ENCODE measurements at regions not wholly inside any gene's neighbourhood (a gene's known extent, or its start where the extent isn't known, plus 50 kb on each side); places are given as distances from the start of the nearest gene placed in this dataset.

GRCh38 chr13:75936791-75937190, 300.7 kb downstream of the LMO7 start:
- H3K9ac ChIP-seq (ENCODE audit: low read length in 3 of 3), result no peak overlapping the region
- no peak overlapping the region for H3K4me3 ChIP-seq (ENCODE audit: low read length in 3 of 3)
- DNase-seq (no peak), FAIRE-seq (no peak)
- H3K36me3 ChIP-seq (ENCODE audit: control insufficient read depth in 2 of 3, insufficient read depth in 3 of 3, low read length in 3 of 3), result no peaks in the 10 kb centered on the region
- no peaks in the 10 kb centered on the region for H3K4me1 ChIP-seq (ENCODE audit: control insufficient read depth in 2 of 3, insufficient read depth in 2 of 3, low read depth in 1 of 3, low read length in 3 of 3)
- TF ChIP-seq CTCF (IDR thresholded peaks at IDR 0.05; ENCODE audit: borderline replicate concordance, extremely low read depth, insufficient read depth), result no peak
- no peak overlapping the region for H3K27ac ChIP-seq (ENCODE audit: low read depth in 2 of 2, low read length in 2 of 2)
- no peaks in the 10 kb centered on the region for H3K9me3 ChIP-seq (ENCODE audit: control insufficient read depth in 2 of 3, insufficient read depth in 1 of 3, low read length in 3 of 3)
- no peaks in the 10 kb centered on the region for H3K27me3 ChIP-seq (ENCODE audit: control insufficient read depth, insufficient read depth, low read length)
- intact Hi-C loops (cut with DNase I), result no loop called here

GRCh38 chr13:75935805-75936204, 299.7 kb downstream of the LMO7 start:
- Histone ChIP-seq H3K27me3 (ENCODE audit: control insufficient read depth, insufficient read depth, low read length) (no peaks in the 10 kb centered on the region), H3K9me3 (ENCODE audit: control insufficient read depth in 2 of 3, insufficient read depth in 1 of 3, low read length in 3 of 3) (no peaks in the 10 kb centered on the region), H3K9ac (ENCODE audit: low read length in 3 of 3) (no peak overlapping the region), H3K27ac (ENCODE audit: low read depth in 2 of 2, low read length in 2 of 2) (no peak overlapping the region), H3K4me1 (ENCODE audit: control insufficient read depth in 2 of 3, insufficient read depth in 2 of 3, low read depth in 1 of 3, low read length in 3 of 3) (no peaks in the 10 kb centered on the region), H3K4me3 (ENCODE audit: low read length in 3 of 3) (no peak overlapping the region), H3K36me3 (ENCODE audit: control insufficient read depth in 2 of 3, insufficient read depth in 3 of 3, low read length in 3 of 3) (no peaks in the 10 kb centered on the region)
- intact Hi-C loops (cut with DNase I), result no loop called here
- no peak for TF ChIP-seq CTCF (IDR thresholded peaks at IDR 0.05; ENCODE audit: borderline replicate concordance, extremely low read depth, insufficient read depth)
- FAIRE-seq, result no peak
- no peak for DNase-seq

- Histone ChIP-seq H3K9me3 (ENCODE audit: control insufficient read depth in 2 of 3, insufficient read depth in 1 of 3, low read length in 3 of 3) (no peaks in the 10 kb centered on the region), H3K9ac (ENCODE audit: low read length in 3 of 3) (no peak overlapping the region), H3K4me3 (ENCODE audit: low read length in 3 of 3) (no peak overlapping the region), H3K27me3 (ENCODE audit: control insufficient read depth, insufficient read depth, low read length) (no peaks in the 10 kb centered on the region), H3K4me1 (ENCODE audit: control insufficient read depth in 2 of 3, insufficient read depth in 2 of 3, low read depth in 1 of 3, low read length in 3 of 3) (no peaks in the 10 kb centered on the region), H3K27ac (ENCODE audit: low read depth in 2 of 2, low read length in 2 of 2) (no peak overlapping the region), H3K36me3 (ENCODE audit: control insufficient read depth in 2 of 3, insufficient read depth in 3 of 3, low read length in 3 of 3) (no peaks in the 10 kb centered on the region)
- FAIRE-seq, result no peak
- no peak for TF ChIP-seq CTCF (IDR thresholded peaks at IDR 0.05; ENCODE audit: borderline replicate concordance, extremely low read depth, insufficient read depth)
- intact Hi-C loops (cut with DNase I), result no loop called here
- no peak for DNase-seq
Observed at GRCh38 chr13:75934889-75935288, 298.8 kb downstream of the LMO7 start.

GRCh38 chr13:75932636-75933035, 296.5 kb downstream of the LMO7 start:
- Histone ChIP-seq H3K9ac (ENCODE audit: low read length in 3 of 3) (no peak overlapping the region), H3K27me3 (ENCODE audit: control insufficient read depth, insufficient read depth, low read length) (no peaks in the 10 kb centered on the region), H3K9me3 (ENCODE audit: control insufficient read depth in 2 of 3, insufficient read depth in 1 of 3, low read length in 3 of 3) (no peaks in the 10 kb centered on the region), H3K36me3 (ENCODE audit: control insufficient read depth in 2 of 3, insufficient read depth in 3 of 3, low read length in 3 of 3) (no peaks in the 10 kb centered on the region), H3K4me3 (ENCODE audit: low read length in 3 of 3) (no peak overlapping the region), H3K4me1 (ENCODE audit: control insufficient read depth in 2 of 3, insufficient read depth in 2 of 3, low read depth in 1 of 3, low read length in 3 of 3) (no peaks in the 10 kb centered on the region), H3K27ac (ENCODE audit: low read depth in 2 of 2, low read length in 2 of 2) (no peak overlapping the region)
- no peak for FAIRE-seq
- DNase-seq, result no peak
- TF ChIP-seq CTCF (IDR thresholded peaks at IDR 0.05; ENCODE audit: borderline replicate concordance, extremely low read depth, insufficient read depth), result no peak
- intact Hi-C loops (cut with DNase I), result no loop called here

Data from kidney (tissue), 13 donors.